ENCODE measurements at regions not wholly inside any gene's neighbourhood (a gene's known extent, or its start where the extent isn't known, plus 50 kb on each side); places are given as distances from the start of the nearest gene placed in this dataset.

GRCh38 chr2:217636578-217636977, 366.2 kb downstream of the TNS1 start:
- ATAC-seq (ENCODE audit: low FRiP score in 2 of 2) (no peak), DNase-seq (no peak)
- Histone ChIP-seq H3K27me3 (no peaks in the 10 kb centered on the region), H3K36me3 (no peaks in the 10 kb centered on the region), H3K4me3 (no peak overlapping the region), H3K4me1 (peaks cover 0 to 6% (median 2%) of the 10 kb centered on the region in 4 donors), H3K9me3 (no peaks in the 10 kb centered on the region), H3K27ac (no peak overlapping the region)
- no peak for TF ChIP-seq EP300 (IDR thresholded peaks at IDR 0.05)
- TF ChIP-seq POLR2A (IDR thresholded peaks at IDR 0.05) = no peak
- no peak for TF ChIP-seq CTCF (IDR thresholded peaks at IDR 0.05)
- no peak for TF ChIP-seq POLR2AphosphoS5 (IDR thresholded peaks at IDR 0.05)
- 82 to 92% methylated on average over 5 of the region's 5 CpGs for WGBS, 2 donors

GRCh38 chr2:217634871-217635270, 367.9 kb downstream of the TNS1 start:
- no peak for DNase-seq
- TF ChIP-seq EP300 (IDR thresholded peaks at IDR 0.05) = no peak
- no peak for TF ChIP-seq POLR2A (IDR thresholded peaks at IDR 0.05)
- TF ChIP-seq POLR2AphosphoS5 (IDR thresholded peaks at IDR 0.05) = no peak
- TF ChIP-seq CTCF (IDR thresholded peaks at IDR 0.05) = no peak
- H3K27me3 ChIP-seq = no peaks in the 10 kb centered on the region

GRCh38 chr2:217632043-217632442, 370.8 kb downstream of the TNS1 start:
- no peaks in the 10 kb centered on the region for H3K9me3 ChIP-seq
- WGBS, 2 donors = 67 to 75% methylated on average over 1 of the region's 1 CpG
- H3K4me1 ChIP-seq = peaks cover 0 to 6% (median 2%) of the 10 kb centered on the region in 4 donors
- no peak for TF ChIP-seq POLR2AphosphoS5 (IDR thresholded peaks at IDR 0.05)
- TF ChIP-seq CTCF (IDR thresholded peaks at IDR 0.05) = no peak
- no peak for TF ChIP-seq EP300 (IDR thresholded peaks at IDR 0.05)
- no peak for TF ChIP-seq POLR2A (IDR thresholded peaks at IDR 0.05)
- H3K27ac ChIP-seq = no peak overlapping the region
- no peaks in the 10 kb centered on the region for H3K36me3 ChIP-seq
- DNase-seq (no peak), ATAC-seq (ENCODE audit: low FRiP score in 2 of 2) (peak in 1 of 2 donors; percentile 62)
- no peaks in the 10 kb centered on the region for H3K27me3 ChIP-seq
- H3K4me3 ChIP-seq = no peak overlapping the region

More at GRCh38 chr2:217634871-217635270, 367.9 kb downstream of the TNS1 start:
- Histone ChIP-seq H3K4me3 (no peak overlapping the region), H3K4me1 (peaks cover 0 to 6% (median 2%) of the 10 kb centered on the region in 4 donors), H3K9me3 (no peaks in the 10 kb centered on the region), H3K36me3 (no peaks in the 10 kb centered on the region), H3K27ac (no peak overlapping the region)
- ATAC-seq (ENCODE audit: low FRiP score in 2 of 2) = no peak
- WGBS, 2 donors = 63 to 73% methylated on average over 1 of the region's 1 CpG

- ATAC-seq (ENCODE audit: low FRiP score in 2 of 2) = no peak
- peak in 1 of 2 donors; percentile 10 for DNase-seq
- no peak overlapping the region for H3K27ac ChIP-seq
- TF ChIP-seq EP300 (IDR thresholded peaks at IDR 0.05) (no peak), POLR2A (IDR thresholded peaks at IDR 0.05) (no peak), CTCF (IDR thresholded peaks at IDR 0.05) (no peak), POLR2AphosphoS5 (IDR thresholded peaks at IDR 0.05) (no peak)
- H3K9me3 ChIP-seq = no peaks in the 10 kb centered on the region
- no peaks in the 10 kb centered on the region for H3K36me3 ChIP-seq
- no peaks in the 10 kb centered on the region for H3K27me3 ChIP-seq
- WGBS, 2 donors = 79 to 80% methylated on average over 10 of the region's 10 CpGs
- H3K4me3 ChIP-seq = no peak overlapping the region
- H3K4me1 ChIP-seq = peaks cover 0 to 6% (median 2%) of the 10 kb centered on the region in 4 donors
Observed at GRCh38 chr2:217631115-217631514, 371.7 kb downstream of the TNS1 start.

- no peak overlapping the region for H3K27ac ChIP-seq
- DNase-seq (no peak), ATAC-seq (ENCODE audit: low FRiP score in 2 of 2) (no peak)
- TF ChIP-seq EP300 (IDR thresholded peaks at IDR 0.05) (no peak), POLR2A (IDR thresholded peaks at IDR 0.05) (no peak), POLR2AphosphoS5 (IDR thresholded peaks at IDR 0.05) (no peak), CTCF (IDR thresholded peaks at IDR 0.05) (no peak)
- no peaks in the 10 kb centered on the region for H3K9me3 ChIP-seq
- no peaks in the 10 kb centered on the region for H3K36me3 ChIP-seq
- H3K27me3 ChIP-seq = no peaks in the 10 kb centered on the region
- H3K4me3 ChIP-seq = no peak overlapping the region
- H3K4me1 ChIP-seq = peaks cover 0 to 6% (median 2%) of the 10 kb centered on the region in 4 donors
Observed at GRCh38 chr2:217629347-217629746, 373.4 kb downstream of the TNS1 start.
